ENCODE measurements at regions not wholly inside any gene's neighbourhood (a gene's known extent, or its start where the extent isn't known, plus 50 kb on each side); places are given as distances from the start of the nearest gene placed in this dataset.

DNA sequence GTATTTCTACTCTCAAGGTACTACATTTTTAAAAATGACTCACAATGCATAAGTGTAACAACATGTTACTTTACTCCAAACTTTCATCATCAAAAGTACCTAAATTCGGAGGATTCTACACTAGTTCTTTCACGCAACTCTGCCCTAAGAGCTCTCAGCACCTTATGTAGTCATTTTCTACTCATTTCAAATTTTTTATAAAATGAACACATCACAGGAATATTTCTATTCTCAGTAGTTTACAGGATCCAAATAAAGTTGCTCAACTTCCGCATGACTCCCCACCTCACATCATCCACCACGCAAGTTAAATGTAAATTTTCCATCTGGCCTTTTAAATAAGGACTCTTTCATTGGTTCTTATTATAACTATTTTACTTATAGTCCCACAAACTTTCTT lies 344.9 kb upstream of the MANEA start:
- Histone ChIP-seq H3K4me3 (ENCODE audit: insufficient read depth, low read depth, low read length, poor library complexity, severe bottlenecking) (no peak overlapping the region), H3K4me1 (ENCODE audit: control insufficient read depth, insufficient read depth, low read length, poor library complexity, severe bottlenecking) (no peaks in the 10 kb centered on the region), H3K27me3 (replicated peaks; ENCODE audit: control insufficient read depth, insufficient read depth, low read length, poor library complexity, severe bottlenecking) (no peaks in the 10 kb centered on the region), H3K36me3 (ENCODE audit: control insufficient read depth, insufficient read depth, low read length) (no peaks in the 10 kb centered on the region), H3K9me3 (ENCODE audit: control insufficient read depth, low read length) (no peaks in the 10 kb centered on the region), H3K27ac (ENCODE audit: insufficient read depth, low read length, poor library complexity, severe bottlenecking) (no peak overlapping the region)
- DNase-seq, result no peak

DNA sequence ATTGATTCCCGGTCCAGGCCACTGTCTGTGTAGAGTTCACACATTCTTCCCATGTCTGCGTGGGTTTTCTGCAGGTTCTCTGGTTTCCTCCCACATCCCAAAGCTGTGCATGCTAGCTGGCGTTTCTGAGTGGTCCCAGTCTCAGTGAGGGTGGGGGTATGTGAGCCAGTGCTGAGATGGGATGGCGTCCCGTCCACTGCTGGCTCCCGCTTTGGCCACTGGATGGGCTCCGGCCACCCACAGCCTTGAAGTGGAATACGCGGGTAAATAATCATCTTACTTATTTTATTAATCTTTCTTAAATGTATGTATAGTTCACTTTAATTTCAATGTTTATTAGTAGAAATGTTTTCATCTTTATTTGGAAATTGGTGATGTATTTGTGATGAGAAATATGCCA lies 343.5 kb upstream of the MANEA start:
- Histone ChIP-seq H3K4me3 (ENCODE audit: insufficient read depth, low read depth, low read length, poor library complexity, severe bottlenecking) (no peak overlapping the region), H3K4me1 (ENCODE audit: control insufficient read depth, insufficient read depth, low read length, poor library complexity, severe bottlenecking) (no peaks in the 10 kb centered on the region), H3K36me3 (ENCODE audit: control insufficient read depth, insufficient read depth, low read length) (no peaks in the 10 kb centered on the region), H3K27me3 (replicated peaks; ENCODE audit: control insufficient read depth, insufficient read depth, low read length, poor library complexity, severe bottlenecking) (no peaks in the 10 kb centered on the region), H3K27ac (ENCODE audit: insufficient read depth, low read length, poor library complexity, severe bottlenecking) (no peak overlapping the region), H3K9me3 (ENCODE audit: control insufficient read depth, low read length) (no peaks in the 10 kb centered on the region)
- DNase-seq, result no peak

DNA sequence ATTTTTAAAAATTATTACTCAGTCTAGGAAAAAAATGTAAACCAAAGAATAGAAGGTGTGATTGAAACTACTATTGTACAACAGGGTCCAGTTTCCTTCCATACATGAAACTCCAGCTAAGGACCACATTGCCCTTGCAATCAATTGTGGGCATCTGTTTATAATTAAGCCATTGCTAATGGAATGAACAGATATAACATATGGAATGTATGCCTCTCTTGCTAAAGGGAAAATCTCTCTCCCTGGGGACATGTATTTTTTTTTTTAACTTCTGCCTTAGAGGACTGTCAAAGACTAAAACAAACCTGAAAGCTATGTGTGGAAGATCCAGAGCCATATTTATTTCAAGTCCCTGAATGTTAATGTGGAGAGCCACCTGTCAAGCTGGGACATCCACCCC lies 336.8 kb upstream of the MANEA start:
- no peak for DNase-seq
- Histone ChIP-seq H3K4me3 (ENCODE audit: insufficient read depth, low read depth, low read length, poor library complexity, severe bottlenecking) (no peak overlapping the region), H3K27me3 (replicated peaks; ENCODE audit: control insufficient read depth, insufficient read depth, low read length, poor library complexity, severe bottlenecking) (no peaks in the 10 kb centered on the region), H3K4me1 (ENCODE audit: control insufficient read depth, insufficient read depth, low read length, poor library complexity, severe bottlenecking) (no peaks in the 10 kb centered on the region), H3K27ac (ENCODE audit: insufficient read depth, low read length, poor library complexity, severe bottlenecking) (no peak overlapping the region), H3K36me3 (ENCODE audit: control insufficient read depth, insufficient read depth, low read length) (no peaks in the 10 kb centered on the region), H3K9me3 (ENCODE audit: control insufficient read depth, low read length) (no peaks in the 10 kb centered on the region)

DNA sequence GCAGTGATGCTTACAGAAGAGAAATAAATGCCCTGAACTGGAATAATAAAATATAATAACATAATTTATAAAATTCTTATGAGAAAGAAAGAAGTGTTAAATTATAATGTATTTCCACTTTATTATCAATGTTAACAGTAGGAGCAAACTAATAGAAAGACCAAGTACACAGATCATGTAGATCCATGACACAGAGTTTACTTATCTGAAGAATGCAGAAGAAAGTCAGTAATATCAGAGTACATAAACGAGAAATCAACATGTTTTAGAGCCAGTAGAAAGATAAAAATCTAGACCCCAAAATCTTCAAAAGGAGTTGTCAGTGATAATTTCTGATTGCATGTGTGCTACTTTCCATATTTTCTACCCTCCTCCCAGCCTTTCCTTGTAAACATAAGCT lies 334.8 kb upstream of the MANEA start:
- H3K27ac ChIP-seq (ENCODE audit: insufficient read depth, low read length, poor library complexity, severe bottlenecking), result no peak overlapping the region
- H3K36me3 ChIP-seq (ENCODE audit: control insufficient read depth, insufficient read depth, low read length), result no peaks in the 10 kb centered on the region
- no peaks in the 10 kb centered on the region for H3K27me3 ChIP-seq (replicated peaks; ENCODE audit: control insufficient read depth, insufficient read depth, low read length, poor library complexity, severe bottlenecking)
- no peak overlapping the region for H3K4me3 ChIP-seq (ENCODE audit: insufficient read depth, low read depth, low read length, poor library complexity, severe bottlenecking)
- no peaks in the 10 kb centered on the region for H3K4me1 ChIP-seq (ENCODE audit: control insufficient read depth, insufficient read depth, low read length, poor library complexity, severe bottlenecking)
- no peaks in the 10 kb centered on the region for H3K9me3 ChIP-seq (ENCODE audit: control insufficient read depth, low read length)
- DNase-seq, result no peak

DNA sequence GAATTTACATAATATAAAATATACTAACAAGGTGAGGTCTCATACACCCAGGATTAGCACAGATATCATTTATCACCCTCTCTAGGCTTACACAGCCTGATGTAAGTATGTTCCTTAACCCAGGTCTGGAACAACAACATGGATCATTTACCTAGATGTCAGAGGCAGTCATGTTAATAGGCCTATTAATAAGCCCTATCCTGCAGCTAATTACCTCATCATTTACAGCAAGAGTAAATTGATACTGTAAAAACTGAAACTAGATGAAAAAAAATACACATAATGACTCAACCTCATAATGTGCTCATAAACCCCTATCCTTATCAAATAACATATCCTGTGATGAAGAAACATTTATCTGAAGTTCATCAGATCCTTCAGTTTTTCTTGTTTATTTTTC lies 334.3 kb upstream of the MANEA start:
- Histone ChIP-seq H3K9me3 (ENCODE audit: control insufficient read depth, low read length) (no peaks in the 10 kb centered on the region), H3K27me3 (replicated peaks; ENCODE audit: control insufficient read depth, insufficient read depth, low read length, poor library complexity, severe bottlenecking) (no peaks in the 10 kb centered on the region), H3K4me3 (ENCODE audit: insufficient read depth, low read depth, low read length, poor library complexity, severe bottlenecking) (no peak overlapping the region), H3K36me3 (ENCODE audit: control insufficient read depth, insufficient read depth, low read length) (no peaks in the 10 kb centered on the region), H3K4me1 (ENCODE audit: control insufficient read depth, insufficient read depth, low read length, poor library complexity, severe bottlenecking) (no peaks in the 10 kb centered on the region), H3K27ac (ENCODE audit: insufficient read depth, low read length, poor library complexity, severe bottlenecking) (no peak overlapping the region)
- no peak for DNase-seq

DNA sequence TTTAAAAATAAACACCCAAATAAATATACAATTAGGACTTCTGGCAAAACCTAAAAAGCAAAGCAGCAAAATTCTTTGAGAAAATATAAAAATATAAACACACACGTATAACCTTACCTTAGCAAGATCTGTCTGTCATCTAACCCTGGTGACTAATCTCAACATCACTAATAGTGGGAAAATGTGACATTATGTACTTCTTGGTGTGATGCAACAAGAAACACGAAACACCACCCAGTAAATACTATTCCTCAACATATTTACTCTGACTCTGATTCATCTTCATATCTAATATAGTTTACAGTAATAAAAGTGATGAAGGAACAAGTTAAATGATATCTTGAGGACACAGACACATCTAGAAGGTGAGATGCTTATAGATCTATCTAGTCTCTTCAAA lies 332.6 kb upstream of the MANEA start:
- Histone ChIP-seq H3K4me3 (ENCODE audit: insufficient read depth, low read depth, low read length, poor library complexity, severe bottlenecking) (no peak overlapping the region), H3K4me1 (ENCODE audit: control insufficient read depth, insufficient read depth, low read length, poor library complexity, severe bottlenecking) (no peaks in the 10 kb centered on the region), H3K9me3 (ENCODE audit: control insufficient read depth, low read length) (no peaks in the 10 kb centered on the region), H3K27me3 (replicated peaks; ENCODE audit: control insufficient read depth, insufficient read depth, low read length, poor library complexity, severe bottlenecking) (no peaks in the 10 kb centered on the region), H3K36me3 (ENCODE audit: control insufficient read depth, insufficient read depth, low read length) (no peaks in the 10 kb centered on the region), H3K27ac (ENCODE audit: insufficient read depth, low read length, poor library complexity, severe bottlenecking) (no peak overlapping the region)
- no peak for DNase-seq

DNA sequence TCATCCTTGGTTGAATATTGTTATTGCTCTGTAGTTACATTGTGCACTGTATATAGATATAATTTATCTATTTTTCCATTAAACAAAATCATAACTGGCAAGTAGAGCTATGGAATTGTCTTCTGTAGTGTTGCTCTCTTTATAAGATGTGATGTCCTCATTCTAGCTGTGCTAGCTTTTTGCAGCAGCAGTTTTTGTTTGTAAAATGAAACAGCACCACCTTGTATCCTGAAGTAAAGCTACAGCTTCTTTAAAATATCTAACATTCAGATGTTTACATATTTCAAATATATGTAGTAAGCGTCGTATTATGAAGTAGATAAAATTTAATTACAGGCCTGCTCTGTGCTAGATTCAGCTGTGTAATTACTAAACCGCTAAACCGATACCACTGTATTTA lies 328.8 kb upstream of the MANEA start:
- no peak overlapping the region for H3K27ac ChIP-seq (ENCODE audit: insufficient read depth, low read length, poor library complexity, severe bottlenecking)
- no peaks in the 10 kb centered on the region for H3K36me3 ChIP-seq (ENCODE audit: control insufficient read depth, insufficient read depth, low read length)
- H3K9me3 ChIP-seq (ENCODE audit: control insufficient read depth, low read length), result no peaks in the 10 kb centered on the region
- DNase-seq, result no peak
- H3K27me3 ChIP-seq (replicated peaks; ENCODE audit: control insufficient read depth, insufficient read depth, low read length, poor library complexity, severe bottlenecking), result no peaks in the 10 kb centered on the region
- H3K4me1 ChIP-seq (ENCODE audit: control insufficient read depth, insufficient read depth, low read length, poor library complexity, severe bottlenecking), result no peaks in the 10 kb centered on the region
- H3K4me3 ChIP-seq (ENCODE audit: insufficient read depth, low read depth, low read length, poor library complexity, severe bottlenecking), result no peak overlapping the region

DNA sequence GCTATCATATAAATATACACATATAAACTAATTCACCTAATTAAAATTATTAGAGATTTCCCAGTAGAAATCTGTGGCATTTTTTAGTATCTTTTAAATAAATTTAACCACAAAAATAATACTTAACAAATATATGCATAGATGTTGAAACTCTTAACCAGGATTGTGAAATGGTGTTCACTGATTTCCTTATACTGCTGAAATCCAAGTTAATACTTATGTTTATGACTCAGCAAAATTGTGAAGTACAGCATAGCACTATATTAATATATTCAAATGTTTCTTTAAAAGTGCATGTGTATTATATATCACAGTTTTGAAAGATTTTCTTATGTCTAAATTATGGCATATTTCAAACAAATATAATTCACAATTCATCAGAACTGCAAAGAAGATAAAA lies 328.2 kb upstream of the MANEA start:
- no peaks in the 10 kb centered on the region for H3K36me3 ChIP-seq (ENCODE audit: control insufficient read depth, insufficient read depth, low read length)
- H3K27me3 ChIP-seq (replicated peaks; ENCODE audit: control insufficient read depth, insufficient read depth, low read length, poor library complexity, severe bottlenecking), result no peaks in the 10 kb centered on the region
- H3K9me3 ChIP-seq (ENCODE audit: control insufficient read depth, low read length), result no peaks in the 10 kb centered on the region
- no peak overlapping the region for H3K27ac ChIP-seq (ENCODE audit: insufficient read depth, low read length, poor library complexity, severe bottlenecking)
- no peak for DNase-seq
- no peaks in the 10 kb centered on the region for H3K4me1 ChIP-seq (ENCODE audit: control insufficient read depth, insufficient read depth, low read length, poor library complexity, severe bottlenecking)
- no peak overlapping the region for H3K4me3 ChIP-seq (ENCODE audit: insufficient read depth, low read depth, low read length, poor library complexity, severe bottlenecking)

DNA sequence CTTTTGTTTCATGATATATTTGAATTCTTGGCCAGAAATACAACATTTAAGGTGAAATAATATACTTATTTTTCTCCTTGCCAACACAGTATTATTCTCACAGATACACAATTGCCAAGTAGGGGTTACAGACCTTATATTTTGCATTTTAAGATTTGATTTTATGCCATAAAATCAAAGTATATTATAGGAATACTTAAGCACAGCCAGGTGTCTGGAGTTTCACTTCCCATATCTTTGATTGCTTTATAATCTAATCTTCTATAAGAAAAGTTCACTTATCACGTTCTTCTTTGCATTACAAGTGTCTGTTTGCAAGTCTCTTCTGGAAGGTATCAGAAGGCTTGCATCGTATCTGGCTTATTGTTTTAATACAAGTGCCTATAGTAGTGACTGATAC lies 327.7 kb upstream of the MANEA start:
- DNase-seq, result no peak
- H3K36me3 ChIP-seq (ENCODE audit: control insufficient read depth, insufficient read depth, low read length), result no peaks in the 10 kb centered on the region
- H3K4me1 ChIP-seq (ENCODE audit: control insufficient read depth, insufficient read depth, low read length, poor library complexity, severe bottlenecking), result no peaks in the 10 kb centered on the region
- no peaks in the 10 kb centered on the region for H3K27me3 ChIP-seq (replicated peaks; ENCODE audit: control insufficient read depth, insufficient read depth, low read length, poor library complexity, severe bottlenecking)
- no peaks in the 10 kb centered on the region for H3K9me3 ChIP-seq (ENCODE audit: control insufficient read depth, low read length)
- no peak overlapping the region for H3K4me3 ChIP-seq (ENCODE audit: insufficient read depth, low read depth, low read length, poor library complexity, severe bottlenecking)
- H3K27ac ChIP-seq (ENCODE audit: insufficient read depth, low read length, poor library complexity, severe bottlenecking), result no peak overlapping the region

DNA sequence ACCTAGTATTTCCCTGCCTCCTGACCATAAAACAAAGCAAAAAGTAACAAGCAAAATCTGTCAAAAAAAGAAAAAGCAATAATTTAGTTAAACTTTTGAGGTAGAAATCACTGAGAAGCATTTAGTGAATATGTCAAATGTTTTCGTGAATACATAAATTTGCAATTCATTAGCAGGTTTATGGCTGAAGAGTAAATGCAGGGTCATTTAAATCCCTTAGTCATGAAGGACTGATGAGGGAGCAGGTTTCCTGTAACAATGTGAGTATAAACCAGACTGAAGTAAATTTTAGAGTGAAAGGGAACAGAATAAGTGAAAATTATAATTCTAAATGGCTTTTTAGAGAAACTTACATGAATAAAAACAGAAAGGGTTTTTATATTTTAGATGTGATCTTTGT lies 313.5 kb upstream of the MANEA start:
- Histone ChIP-seq H3K4me1 (ENCODE audit: control insufficient read depth, insufficient read depth, low read length, poor library complexity, severe bottlenecking) (no peaks in the 10 kb centered on the region), H3K36me3 (ENCODE audit: control insufficient read depth, insufficient read depth, low read length) (no peaks in the 10 kb centered on the region), H3K9me3 (ENCODE audit: control insufficient read depth, low read length) (no peaks in the 10 kb centered on the region), H3K4me3 (ENCODE audit: insufficient read depth, low read depth, low read length, poor library complexity, severe bottlenecking) (no peak overlapping the region), H3K27me3 (replicated peaks; ENCODE audit: control insufficient read depth, insufficient read depth, low read length, poor library complexity, severe bottlenecking) (no peaks in the 10 kb centered on the region), H3K27ac (ENCODE audit: insufficient read depth, low read length, poor library complexity, severe bottlenecking) (no peak overlapping the region)
- no peak for DNase-seq
